GM12878 (cell line): ENCODE measurements at regions not wholly inside any gene's neighbourhood (a gene's known extent, or its start where the extent isn't known, plus 50 kb on each side); places are given as distances from the start of the nearest gene placed in this dataset.

Experiments
- ASH2L ChIP-seq: fragments of 300-600, 200-600 bp; sonication (generic); IDR thresholded peaks from 2 replicates; pipeline ENCODE4 v1.6.1; 2017; ENCODE audit warnings: low read depth, mild to moderate bottlenecking, borderline replicate concordance
- CTCF ChIP-seq, 3 experiments: IDR thresholded peaks in 2 of 3; conservative IDR thresholded peaks in 1 of 3; 2 replicates each; pipeline ENCODE4 v1.5.1; 2011; ENCODE audit warnings: low read depth in 3 of 3, low read length in 3 of 3, mild to moderate bottlenecking in 3 of 3, control low read depth in 2 of 3, moderate library complexity in 2 of 3, inconsistent platforms in 1 of 3, mixed read lengths in 1 of 3; ENCODE audit not compliant: control insufficient read depth in 2 of 3, insufficient read depth in 1 of 3; ENCODE audit errors: extremely low read depth in 1 of 3
- EZH2 ChIP-seq: IDR thresholded peaks from 2 replicates; pipeline ENCODE4 v1.6.1; 2012; ENCODE audit warnings: low read depth, mild to moderate bottlenecking, control low read depth, inconsistent platforms, low read length, borderline replicate concordance; ENCODE audit not compliant: control insufficient read depth
- MYC ChIP-seq: IDR thresholded peaks from 2 replicates; pipeline ENCODE4 v1.6.1; 2011; ENCODE audit warnings: mild to moderate bottlenecking, low read length, moderate library complexity, inconsistent platforms; ENCODE audit not compliant: insufficient read depth, insufficient replicate concordance, insufficient read length, severe bottlenecking
- POLR2AphosphoS5 ChIP-seq: IDR thresholded peaks from 2 replicates; pipeline ENCODE4 v1.6.1; 2011; ENCODE audit warnings: mild to moderate bottlenecking, low read length, inconsistent platforms
- RFX5 ChIP-seq: IDR thresholded peaks from 2 replicates; pipeline ENCODE4 v1.6.1; 2011; ENCODE audit warnings: low read depth, low read length, improper control_type of control experiment
- SIN3A ChIP-seq: IDR thresholded peaks from 2 replicates; pipeline ENCODE4 v1.6.1; 2012; ENCODE audit warnings: low read depth, low read length, improper control_type of control experiment
- ZBTB4 ChIP-seq: fragments of 450-650 bp; formaldehyde crosslinking; IDR thresholded peaks from 2 replicates; pipeline ENCODE4 v1.4.0; 2022; ENCODE audit warnings: mild to moderate bottlenecking, moderate library complexity

- TF ChIP-seq EZH2 (no peak), ASH2L (no peak), RFX5 (no peak), ZBTB4 (no peak), SIN3A (no peak), MYC (no peak), CTCF (IDR thresholded peaks at IDR 0.05 in 2 of 3, conservative IDR thresholded peaks at IDR 0.05 in 1 of 3; ENCODE audit: control insufficient read depth in 2 of 3, extremely low read depth in 1 of 3, insufficient read depth in 1 of 3, low read depth in 3 of 3, low read length in 3 of 3) (no peak), POLR2AphosphoS5 (no peak)
Observed at GRCh38 chr2:145221516-145221915, 701.6 kb upstream of the ZEB2 start.
